ENCODE measurements at regions not wholly inside any gene's neighbourhood (a gene's known extent, or its start where the extent isn't known, plus 50 kb on each side); places are given as distances from the start of the nearest gene placed in this dataset.

DNA sequence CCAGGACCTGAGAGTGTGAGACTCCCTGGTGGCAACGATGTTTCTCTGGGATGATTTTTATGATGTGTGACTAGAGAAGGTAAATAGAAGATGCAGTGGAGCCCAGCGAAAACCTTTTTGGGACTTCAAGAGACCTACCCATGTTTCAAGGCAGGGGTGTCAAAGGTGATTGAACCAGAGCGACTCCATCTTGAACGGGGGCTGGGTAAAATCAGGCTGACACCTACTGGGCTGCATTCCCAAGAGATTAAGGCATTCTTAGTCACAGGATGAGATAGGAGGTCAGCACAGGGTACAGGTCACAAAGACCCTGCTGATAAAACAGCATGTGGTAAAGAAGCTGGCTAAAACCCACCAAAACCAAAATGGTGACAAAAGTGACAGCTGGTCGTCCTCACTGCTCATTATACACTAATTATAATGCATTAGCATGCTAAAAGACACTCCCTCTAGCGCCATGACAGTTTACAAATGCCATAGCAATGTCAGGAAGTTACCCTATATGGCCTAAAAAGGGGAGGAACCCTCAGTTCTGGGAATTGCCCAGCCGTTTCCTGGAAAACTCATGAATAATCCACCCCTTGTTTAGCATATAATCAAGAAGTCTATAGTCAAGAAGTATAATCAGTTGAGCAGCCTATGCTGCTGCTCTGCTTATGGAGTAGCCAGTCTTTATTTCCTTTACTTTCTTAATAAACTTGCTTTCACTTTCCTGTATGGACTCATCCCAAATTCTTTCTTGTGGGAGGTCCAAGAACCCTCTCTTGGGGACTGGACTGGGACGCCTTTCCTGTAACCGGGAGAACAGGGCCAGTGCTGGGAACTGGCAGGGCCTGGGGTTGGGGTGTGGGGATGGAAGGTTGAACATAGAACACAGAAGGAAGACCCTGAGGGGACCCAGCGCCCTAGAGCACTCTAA, 526.4 kb downstream of the QKI start (continued):
- TF ChIP-seq, protein P1, sequence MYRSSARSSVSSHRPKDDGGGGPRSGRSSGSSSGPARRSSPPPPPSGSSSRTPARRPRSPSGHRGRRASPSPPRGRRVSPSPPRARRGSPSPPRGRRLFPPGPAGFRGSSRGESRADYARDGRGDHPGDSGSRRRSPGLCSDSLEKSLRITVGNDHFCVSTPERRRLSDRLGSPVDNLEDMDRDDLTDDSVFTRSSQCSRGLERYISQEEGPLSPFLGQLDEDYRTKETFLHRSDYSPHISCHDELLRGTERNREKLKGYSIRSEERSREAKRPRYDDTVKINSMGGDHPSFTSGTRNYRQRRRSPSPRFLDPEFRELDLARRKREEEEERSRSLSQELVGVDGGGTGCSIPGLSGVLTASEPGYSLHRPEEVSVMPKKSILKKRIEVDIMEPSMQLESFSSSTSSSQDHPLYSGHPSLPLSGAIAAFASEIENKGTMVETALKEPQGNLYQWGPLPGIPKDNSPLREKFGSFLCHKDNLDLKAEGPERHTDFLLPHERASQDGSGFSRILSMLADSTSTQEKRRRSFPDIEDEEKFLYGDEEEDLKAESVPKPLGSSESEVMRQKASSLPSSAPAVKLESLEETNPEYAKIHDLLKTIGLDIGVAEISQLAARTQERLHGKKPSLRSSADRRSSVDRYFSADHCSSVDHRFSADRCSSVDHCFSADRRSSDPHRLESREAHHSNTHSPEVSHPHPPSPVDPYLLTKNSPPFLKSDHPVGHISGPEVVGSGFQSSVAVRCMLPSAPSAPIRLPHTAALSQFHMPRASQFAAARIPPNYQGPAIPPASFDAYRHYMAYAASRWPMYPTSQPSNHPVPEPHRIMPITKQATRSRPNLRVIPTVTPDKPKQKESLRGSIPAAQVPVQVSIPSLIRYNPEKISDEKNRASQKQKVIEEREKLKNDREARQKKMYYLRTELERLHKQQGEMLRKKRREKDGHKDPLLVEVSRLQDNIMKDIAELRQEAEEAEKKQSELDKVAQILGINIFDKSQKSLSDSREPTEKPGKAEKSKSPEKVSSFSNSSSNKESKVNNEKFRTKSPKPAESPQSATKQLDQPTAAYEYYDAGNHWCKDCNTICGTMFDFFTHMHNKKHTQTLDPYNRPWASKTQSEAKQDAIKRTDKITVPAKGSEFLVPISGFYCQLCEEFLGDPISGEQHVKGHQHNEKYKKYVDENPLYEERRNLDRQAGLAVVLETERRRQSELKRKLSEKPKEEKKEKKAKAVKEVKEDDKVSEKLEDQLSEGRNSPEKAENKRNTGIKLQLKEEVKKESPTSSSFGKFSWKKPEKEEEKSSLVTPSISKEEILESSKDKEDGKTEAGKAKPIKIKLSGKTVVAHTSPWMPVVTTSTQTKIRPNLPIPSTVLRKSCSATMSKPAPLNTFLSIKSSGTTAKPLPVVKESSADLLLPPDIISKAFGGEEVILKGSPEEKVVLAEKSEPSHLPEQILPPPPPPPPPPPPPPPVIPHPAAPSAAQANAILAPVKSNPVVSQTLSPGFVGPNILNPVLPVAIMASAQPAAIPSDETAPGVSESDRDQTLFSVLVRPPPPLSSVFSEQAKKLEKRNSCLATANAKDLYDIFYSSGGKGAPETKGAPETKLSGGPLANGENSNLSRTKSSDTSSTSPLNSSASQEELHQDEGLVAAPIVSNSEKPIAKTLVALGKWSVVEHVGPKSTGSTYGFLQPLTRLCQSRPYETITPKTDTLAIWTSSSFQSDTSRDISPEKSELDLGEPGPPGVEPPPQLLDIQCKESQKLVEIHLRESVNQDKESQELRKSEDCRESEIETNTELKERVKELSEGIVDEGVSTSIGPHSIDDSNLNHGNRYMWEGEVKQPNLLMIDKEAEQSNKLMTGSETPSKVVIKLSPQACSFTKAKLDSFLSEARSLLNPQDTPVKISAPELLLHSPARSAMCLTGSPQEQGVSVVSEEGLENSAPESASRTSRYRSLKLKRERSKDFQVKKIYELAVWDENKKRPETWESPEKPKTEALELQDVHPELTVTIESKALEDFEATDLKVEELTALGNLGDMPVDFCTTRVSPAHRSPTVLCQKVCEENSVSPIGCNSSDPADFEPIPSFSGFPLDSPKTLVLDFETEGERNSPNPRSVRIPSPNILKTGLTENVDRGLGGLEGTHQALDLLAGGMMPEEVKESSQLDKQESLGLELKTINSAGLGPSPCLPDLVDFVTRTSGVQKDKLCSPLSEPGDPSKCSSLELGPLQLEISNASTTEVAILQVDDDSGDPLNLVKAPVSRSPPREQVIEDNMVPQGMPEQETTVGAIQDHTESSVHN (IDR thresholded peaks at IDR 0.05; ENCODE audit: borderline replicate concordance in 1 of 2, low read depth in 1 of 2): no peak
- TF ChIP-seq FOSL1 (tag; conservative IDR thresholded peaks at IDR 0.05) (peak; percentile 32; the same call in 1 of the 2 replicates), MAFF (IDR thresholded peaks at IDR 0.05; ENCODE audit: low read length) (no peak), NFIX (CRISPR knock-in tag; IDR thresholded peaks at IDR 0.05; ENCODE audit: low read depth) (no peak), ZFP91 (CRISPR knock-in tag; IDR thresholded peaks at IDR 0.05) (no peak), XRCC5 (IDR thresholded peaks at IDR 0.05; ENCODE audit: low read depth, low read length) (no peak), RBM25 (IDR thresholded peaks at IDR 0.05; ENCODE audit: low read depth, low read length, severe bottlenecking) (no peak), NR2C2 (CRISPR knock-in tag; IDR thresholded peaks at IDR 0.05) (no peak), NR2C2 (tag; IDR thresholded peaks at IDR 0.05) (peak; percentile 68), KDM5B (IDR thresholded peaks at IDR 0.05; ENCODE audit: insufficient replicate concordance, low read depth, low read length) (no peak), ZNF695 (CRISPR knock-in tag; IDR thresholded peaks at IDR 0.05) (peak; percentile 70; the same call in 1 of the 2 replicates), ZNF41 (CRISPR knock-in tag; conservative IDR thresholded peaks at IDR 0.05) (peak; percentile 77; the same call in 1 of the 2 replicates), TCF3 (CRISPR knock-in tag; IDR thresholded peaks at IDR 0.05) (no peak), NFATC3 (IDR thresholded peaks at IDR 0.05) (no peak), TAF15 (IDR thresholded peaks at IDR 0.05; ENCODE audit: low read depth, low read length) (no peak)
- TF ChIP-seq, protein P2, sequence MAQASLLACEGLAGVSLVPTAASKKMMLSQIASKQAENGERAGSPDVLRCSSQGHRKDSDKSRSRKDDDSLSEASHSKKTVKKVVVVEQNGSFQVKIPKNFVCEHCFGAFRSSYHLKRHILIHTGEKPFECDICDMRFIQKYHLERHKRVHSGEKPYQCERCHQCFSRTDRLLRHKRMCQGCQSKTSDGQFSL (CRISPR knock-in tag; IDR thresholded peaks at IDR 0.05): no peak
- TF ChIP-seq, protein P2 (tag; IDR thresholded peaks at IDR 0.05): peak in 1 of 2 experiments; percentile 81; a peak in 2 of 4 replicates

All from K562 (cell line).